Ishikawa (cell line): ENCODE measurements at regions not wholly inside any gene's neighbourhood (a gene's known extent, or its start where the extent isn't known, plus 50 kb on each side); places are given as distances from the start of the nearest gene placed in this dataset.

Experiments used
- CEBPB ChIP-seq: IDR thresholded peaks from 2 replicates; pipeline ENCODE4 v1.6.1; 2012
- CREB1 ChIP-seq: IDR thresholded peaks from 2 replicates; pipeline ENCODE4 v1.6.1; 2012; ENCODE audit warnings: low read depth
- EGR1 ChIP-seq: IDR thresholded peaks from 2 replicates; pipeline ENCODE4 v1.6.1; 2012
- EP300 ChIP-seq: IDR thresholded peaks from 2 replicates; pipeline ENCODE4 v1.6.1; 2012; ENCODE audit warnings: borderline replicate concordance
- FOXM1 ChIP-seq: IDR thresholded peaks from 2 replicates; pipeline ENCODE4 v1.6.1; 2012; ENCODE audit warnings: low read depth, borderline replicate concordance
- NFIC ChIP-seq: IDR thresholded peaks from 2 replicates; pipeline ENCODE4 v1.6.1; 2012
- RAD21 ChIP-seq: IDR thresholded peaks from 2 replicates; pipeline ENCODE4 v1.6.1; 2012; ENCODE audit warnings: low read depth
- TAF1 ChIP-seq: IDR thresholded peaks from 2 replicates; pipeline ENCODE4 v1.6.1; 2012; ENCODE audit warnings: low read depth, mild to moderate bottlenecking
- TCF12 ChIP-seq: IDR thresholded peaks from 2 replicates; pipeline ENCODE4 v1.6.1; 2012; ENCODE audit warnings: low read depth
- TEAD4 ChIP-seq: IDR thresholded peaks from 2 replicates; pipeline ENCODE4 v1.6.1; 2012
- YY1 ChIP-seq: IDR thresholded peaks from 2 replicates; pipeline ENCODE4 v1.6.1; 2012; ENCODE audit warnings: low read depth
- ZBTB7A ChIP-seq: IDR thresholded peaks from 2 replicates; pipeline ENCODE4 v1.6.1; 2012; ENCODE audit warnings: low read depth
- TF ChIP-seq, protein P1 (sequence below): IDR thresholded peaks from 2 replicates; pipeline ENCODE4 v1.6.1; 2012; ENCODE audit warnings: low read depth, mild to moderate bottlenecking
- TF ChIP-seq, protein P2 (sequence below): IDR thresholded peaks from 2 replicates; pipeline ENCODE4 v1.6.1; 2012
- TF ChIP-seq, protein P3 (sequence below): IDR thresholded peaks from 2 replicates; pipeline ENCODE4 v1.6.1; 2012

DNA sequence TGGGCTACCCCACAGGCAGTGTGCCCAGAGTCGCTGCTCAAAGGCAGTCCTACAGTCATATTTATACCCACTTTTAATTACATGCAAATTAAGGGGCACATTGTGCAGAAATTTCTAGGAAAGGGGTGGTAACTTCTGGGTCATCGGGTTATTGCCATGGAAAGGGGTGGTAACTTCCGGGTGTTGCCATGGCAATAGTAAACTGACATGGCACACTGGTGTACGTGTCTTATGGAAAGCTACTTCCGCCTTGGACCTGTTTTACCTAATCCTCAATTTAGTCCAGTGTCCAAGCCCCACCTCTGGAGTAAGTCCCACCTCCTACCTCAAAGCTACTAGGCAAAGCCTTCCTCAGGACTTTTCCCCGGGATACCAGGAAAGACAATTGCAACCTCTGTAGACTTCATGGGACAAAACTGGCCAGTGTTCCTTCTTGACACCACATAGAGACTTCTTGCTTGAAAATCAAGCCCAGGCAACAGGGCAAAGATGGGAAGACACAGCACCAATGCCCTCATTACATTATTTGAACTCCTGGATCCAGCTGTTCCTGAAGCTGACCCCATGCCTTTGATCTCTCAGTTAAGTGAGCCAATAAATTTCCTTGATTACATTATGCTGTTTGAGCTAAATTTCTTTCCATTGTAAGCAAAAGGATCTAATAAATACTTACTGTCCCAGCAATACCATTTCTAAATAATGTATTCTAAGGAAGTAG, 63.3 kb upstream of the AGAP1 start:
- TF ChIP-seq, protein P1, sequence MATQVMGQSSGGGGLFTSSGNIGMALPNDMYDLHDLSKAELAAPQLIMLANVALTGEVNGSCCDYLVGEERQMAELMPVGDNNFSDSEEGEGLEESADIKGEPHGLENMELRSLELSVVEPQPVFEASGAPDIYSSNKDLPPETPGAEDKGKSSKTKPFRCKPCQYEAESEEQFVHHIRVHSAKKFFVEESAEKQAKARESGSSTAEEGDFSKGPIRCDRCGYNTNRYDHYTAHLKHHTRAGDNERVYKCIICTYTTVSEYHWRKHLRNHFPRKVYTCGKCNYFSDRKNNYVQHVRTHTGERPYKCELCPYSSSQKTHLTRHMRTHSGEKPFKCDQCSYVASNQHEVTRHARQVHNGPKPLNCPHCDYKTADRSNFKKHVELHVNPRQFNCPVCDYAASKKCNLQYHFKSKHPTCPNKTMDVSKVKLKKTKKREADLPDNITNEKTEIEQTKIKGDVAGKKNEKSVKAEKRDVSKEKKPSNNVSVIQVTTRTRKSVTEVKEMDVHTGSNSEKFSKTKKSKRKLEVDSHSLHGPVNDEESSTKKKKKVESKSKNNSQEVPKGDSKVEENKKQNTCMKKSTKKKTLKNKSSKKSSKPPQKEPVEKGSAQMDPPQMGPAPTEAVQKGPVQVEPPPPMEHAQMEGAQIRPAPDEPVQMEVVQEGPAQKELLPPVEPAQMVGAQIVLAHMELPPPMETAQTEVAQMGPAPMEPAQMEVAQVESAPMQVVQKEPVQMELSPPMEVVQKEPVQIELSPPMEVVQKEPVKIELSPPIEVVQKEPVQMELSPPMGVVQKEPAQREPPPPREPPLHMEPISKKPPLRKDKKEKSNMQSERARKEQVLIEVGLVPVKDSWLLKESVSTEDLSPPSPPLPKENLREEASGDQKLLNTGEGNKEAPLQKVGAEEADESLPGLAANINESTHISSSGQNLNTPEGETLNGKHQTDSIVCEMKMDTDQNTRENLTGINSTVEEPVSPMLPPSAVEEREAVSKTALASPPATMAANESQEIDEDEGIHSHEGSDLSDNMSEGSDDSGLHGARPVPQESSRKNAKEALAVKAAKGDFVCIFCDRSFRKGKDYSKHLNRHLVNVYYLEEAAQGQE: no peak
- TF ChIP-seq, protein P2, sequence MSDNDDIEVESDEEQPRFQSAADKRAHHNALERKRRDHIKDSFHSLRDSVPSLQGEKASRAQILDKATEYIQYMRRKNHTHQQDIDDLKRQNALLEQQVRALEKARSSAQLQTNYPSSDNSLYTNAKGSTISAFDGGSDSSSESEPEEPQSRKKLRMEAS: no peak
- no peak for TF ChIP-seq FOXM1
- no peak for TF ChIP-seq TCF12
- TF ChIP-seq NFIC: no peak
- TF ChIP-seq CREB1: no peak

DNA sequence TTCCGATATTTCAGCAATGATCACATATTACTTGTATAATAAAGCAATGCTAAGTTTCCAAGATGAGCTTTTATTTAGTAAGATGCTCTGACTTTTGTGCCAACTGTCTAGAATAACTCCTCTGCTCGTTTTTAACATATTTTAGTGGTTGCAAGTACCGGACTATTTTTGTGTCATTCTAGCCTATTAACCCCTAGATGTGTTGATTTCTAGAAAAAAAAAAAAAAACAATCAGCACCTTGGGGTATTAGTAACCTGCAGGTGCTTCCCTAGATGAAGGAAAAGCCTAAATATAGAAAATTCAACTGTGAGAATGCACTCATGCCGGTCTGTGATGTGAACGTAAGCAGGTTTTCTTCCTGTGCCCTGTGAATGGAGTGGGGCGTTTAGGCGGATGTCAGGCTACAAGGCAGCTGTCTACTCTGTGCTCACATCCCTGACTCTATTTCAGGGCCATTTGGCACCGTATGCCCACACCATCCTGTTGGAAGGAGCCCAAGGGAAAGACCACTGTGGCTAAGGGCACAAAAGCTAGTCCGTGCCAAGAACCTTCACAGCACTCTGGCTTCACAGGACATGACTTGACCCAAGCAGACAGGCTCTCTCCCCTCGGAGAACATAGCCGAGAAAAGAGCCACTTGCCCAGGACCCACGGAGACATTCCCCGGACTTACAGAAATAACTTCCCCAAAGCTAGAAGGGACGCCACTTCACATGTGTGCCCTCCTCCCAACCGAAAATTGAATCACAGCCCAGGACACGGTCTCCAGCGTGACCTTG, 60.9 kb upstream of the AGAP1 start:
- TF ChIP-seq ZBTB7A: no peak
- no peak for TF ChIP-seq TAF1
- TF ChIP-seq CEBPB: no peak
- TF ChIP-seq TCF12: no peak
- TF ChIP-seq, protein P3, sequence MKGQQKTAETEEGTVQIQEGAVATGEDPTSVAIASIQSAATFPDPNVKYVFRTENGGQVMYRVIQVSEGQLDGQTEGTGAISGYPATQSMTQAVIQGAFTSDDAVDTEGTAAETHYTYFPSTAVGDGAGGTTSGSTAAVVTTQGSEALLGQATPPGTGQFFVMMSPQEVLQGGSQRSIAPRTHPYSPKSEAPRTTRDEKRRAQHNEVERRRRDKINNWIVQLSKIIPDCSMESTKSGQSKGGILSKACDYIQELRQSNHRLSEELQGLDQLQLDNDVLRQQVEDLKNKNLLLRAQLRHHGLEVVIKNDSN: no peak

DNA sequence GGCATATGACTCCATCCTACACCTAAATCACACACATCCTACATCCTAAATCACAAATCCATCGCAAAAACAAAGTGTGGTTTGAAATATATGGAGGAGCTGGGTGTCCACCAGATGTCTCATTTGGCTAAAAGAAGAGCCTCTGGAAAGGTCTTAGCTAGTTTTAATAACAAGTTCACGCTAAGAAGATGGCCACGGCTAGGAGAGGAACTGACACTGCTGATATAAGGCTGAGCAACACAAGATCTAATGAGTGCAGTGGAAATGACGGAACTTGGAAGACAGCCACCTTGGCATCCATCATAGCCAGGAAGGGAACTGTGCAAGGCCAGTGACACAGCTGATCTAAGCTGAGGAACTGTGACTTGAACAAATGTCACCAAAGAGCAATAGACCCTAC, 60.0 kb upstream of the AGAP1 start:
- TF ChIP-seq EGR1: no peak
- no peak for TF ChIP-seq ZBTB7A
- TF ChIP-seq RAD21: peak; percentile 28; the same call in 1 of the 2 replicates
- TF ChIP-seq YY1: no peak
- no peak for TF ChIP-seq CEBPB

DNA sequence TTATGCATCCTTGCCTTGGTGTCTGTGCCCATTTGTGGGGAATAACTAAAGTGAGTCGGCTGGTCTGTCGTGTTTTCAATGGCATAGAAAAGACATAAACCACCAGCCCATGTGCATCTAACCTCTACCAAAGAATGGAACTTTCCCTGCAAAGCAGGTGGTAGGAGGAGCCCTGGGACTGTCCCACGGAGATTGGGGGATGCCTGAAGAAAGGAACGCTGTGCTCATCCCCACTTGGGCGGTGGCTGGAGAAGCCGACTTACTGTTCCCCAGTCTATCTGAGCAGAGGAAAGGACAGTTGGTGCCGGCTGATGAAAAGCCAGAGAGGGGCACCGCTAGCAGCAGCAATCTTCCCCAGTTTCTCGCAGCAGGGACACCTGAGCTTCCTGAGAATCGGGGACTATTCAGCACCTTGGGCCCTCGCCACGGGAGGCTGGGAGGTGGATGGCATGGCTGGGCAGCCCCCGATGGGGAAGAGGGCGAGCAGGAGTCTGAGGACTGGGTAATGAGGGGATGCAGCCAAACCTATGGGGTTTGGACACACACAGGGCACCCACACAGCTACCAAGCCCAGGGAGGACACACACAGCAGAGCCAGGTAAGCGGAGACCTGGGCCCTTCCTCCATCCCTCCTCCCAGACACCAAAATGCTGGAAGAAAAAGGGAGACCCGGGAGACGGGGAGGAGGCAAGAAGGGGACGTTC, 53.7 kb upstream of the AGAP1 start:
- TF ChIP-seq CREB1: no peak
- no peak for TF ChIP-seq YY1
- TF ChIP-seq RAD21: no peak
- TF ChIP-seq CEBPB: no peak
- TF ChIP-seq, protein P2: no peak
- TF ChIP-seq, protein P3: no peak
- no peak for TF ChIP-seq EP300
- TF ChIP-seq NFIC: no peak
- no peak for TF ChIP-seq FOXM1
- TF ChIP-seq, protein P1: no peak
- no peak for TF ChIP-seq TEAD4
- no peak for TF ChIP-seq TCF12
- TF ChIP-seq ZBTB7A: no peak
- no peak for TF ChIP-seq EGR1
- TF ChIP-seq TAF1: no peak
